Breast epithelium (tissue), 4 donors: ENCODE measurements at regions not wholly inside any gene's neighbourhood (a gene's known extent, or its start where the extent isn't known, plus 50 kb on each side); places are given as distances from the start of the nearest gene placed in this dataset.

Experiments used
- DNase-seq, 2 donors: peaks; one replicate each; pipeline ENCODE4 v3.0.0-alpha.2; 2019; ENCODE audit warnings: low spot score in 2 of 2
- H3K27ac ChIP-seq, 2 donors: fragments of 200-600 bp; sonication (generic) in 1 of 2; one replicate each; pipeline ENCODE4 v1.5.1; 2016 to 2019; ENCODE audit warnings: mild to moderate bottlenecking in 1 of 2
- H3K27me3 ChIP-seq, 2 donors: fragments of 200-600 bp; sonication (generic) in 1 of 2; one replicate each; pipeline versions ENCODE4 v1.5.1 to v1.6.0; 2017 to 2019; ENCODE audit warnings: control low read depth in 1 of 2, mild to moderate bottlenecking in 1 of 2
- H3K36me3 ChIP-seq: fragments of 200-600 bp; one replicate; pipeline ENCODE4 v1.5.1; 2019
- H3K4me1 ChIP-seq, 2 donors: fragments of 200-600 bp; sonication (generic); one replicate each; pipeline ENCODE4 v1.5.1; 2016 to 2019; ENCODE audit warnings: control low read depth in 1 of 2
- H3K4me3 ChIP-seq, 3 donors: fragments of 200-600 bp; sonication (generic); 1 replicate in 2 of 3; 2 replicates in 1 of 3; pipeline ENCODE4 v1.5.1; 2016 to 2019; ENCODE audit warnings: mild to moderate bottlenecking in 3 of 3, moderate library complexity in 2 of 3
- H3K9me3 ChIP-seq, 2 donors: fragments of 200-600 bp; sonication (generic) in 1 of 2; one replicate each; pipeline ENCODE4 v1.5.1; 2016 to 2019; ENCODE audit warnings: control low read depth in 1 of 2
- CTCF ChIP-seq, 3 donors: fragments of 450-650 bp; IDR thresholded peaks; one replicate each; pipeline ENCODE4 v1.5.1; 2016 to 2017; ENCODE audit warnings: antibody characterized with exemption in 3 of 3, mild to moderate bottlenecking in 3 of 3, moderate library complexity in 3 of 3
- POLR2A ChIP-seq: fragments of 450-650 bp; IDR thresholded peaks from one replicate; pipeline ENCODE4 v1.6.1; 2016; ENCODE audit warnings: antibody characterized with exemption, mild to moderate bottlenecking, moderate library complexity
- POLR2AphosphoS5 ChIP-seq, 3 donors: sonication (generic); formaldehyde crosslinking; IDR thresholded peaks; one replicate each; pipeline ENCODE4 v1.6.1; 2017; ENCODE audit warnings: antibody characterized with exemption in 3 of 3
- intact Hi-C: fragments of 100-400 bp; cut with DNase I; formaldehyde crosslinking; loops from one replicate; pipeline ENCODE4 v1.15.1; 2023; ENCODE audit warnings: low total_unique reads

GRCh38 chr9:72460342-72461312 lies 60.8 kb upstream of the TMC1 start:
- Histone ChIP-seq H3K27me3 (no peaks in the 10 kb centered on the region), H3K4me1 (no peaks in the 10 kb centered on the region), H3K36me3 (no peaks in the 10 kb centered on the region), H3K27ac (no peak overlapping the region), H3K9me3 (no peaks in the 10 kb centered on the region), H3K4me3 (no peak overlapping the region)
- DNase-seq = no peak
- TF ChIP-seq CTCF (IDR thresholded peaks at IDR 0.05) (no peak), POLR2AphosphoS5 (IDR thresholded peaks at IDR 0.05) (no peak), POLR2A (no peak)
- intact Hi-C loops = no loop called here

GRCh38 chr9:72459308-72459707 lies 62.1 kb upstream of the TMC1 start:
- intact Hi-C loops = no loop called here
- no peak for DNase-seq
- Histone ChIP-seq H3K9me3 (no peaks in the 10 kb centered on the region), H3K27me3 (no peaks in the 10 kb centered on the region), H3K36me3 (no peaks in the 10 kb centered on the region), H3K4me1 (no peaks in the 10 kb centered on the region), H3K4me3 (no peak overlapping the region), H3K27ac (no peak overlapping the region)
- no peak for TF ChIP-seq CTCF (IDR thresholded peaks at IDR 0.05)
- no peak for TF ChIP-seq POLR2A
- no peak for TF ChIP-seq POLR2AphosphoS5 (IDR thresholded peaks at IDR 0.05)

- Histone ChIP-seq H3K4me1 (no peaks in the 10 kb centered on the region), H3K4me3 (no peak overlapping the region), H3K27me3 (no peaks in the 10 kb centered on the region), H3K27ac (no peak overlapping the region), H3K9me3 (no peaks in the 10 kb centered on the region), H3K36me3 (no peaks in the 10 kb centered on the region)
- no peak for DNase-seq
- intact Hi-C loops = no loop called here
- TF ChIP-seq CTCF (IDR thresholded peaks at IDR 0.05) = no peak
- TF ChIP-seq POLR2A = no peak
- no peak for TF ChIP-seq POLR2AphosphoS5 (IDR thresholded peaks at IDR 0.05)
These were observed 63.3 kb upstream of the TMC1 start for GRCh38 chr9:72458153-72458552.

GRCh38 chr9:72457366-72457765 lies 64.0 kb upstream of the TMC1 start:
- H3K4me3 ChIP-seq = no peak overlapping the region
- H3K27me3 ChIP-seq = no peaks in the 10 kb centered on the region
- intact Hi-C loops = no loop called here
- H3K27ac ChIP-seq = no peak overlapping the region
- no peak for TF ChIP-seq CTCF (IDR thresholded peaks at IDR 0.05)
- DNase-seq = no peak
- H3K4me1 ChIP-seq = no peaks in the 10 kb centered on the region
- H3K36me3 ChIP-seq = no peaks in the 10 kb centered on the region
- H3K9me3 ChIP-seq = no peaks in the 10 kb centered on the region

- Histone ChIP-seq H3K4me1 (no peaks in the 10 kb centered on the region), H3K36me3 (no peaks in the 10 kb centered on the region), H3K4me3 (no peak overlapping the region), H3K27ac (peak overlapping the region; percentile 8 to 54), H3K27me3 (no peaks in the 10 kb centered on the region), H3K9me3 (no peaks in the 10 kb centered on the region)
- DNase-seq = no peak
- intact Hi-C loops = no loop called here
- TF ChIP-seq CTCF (IDR thresholded peaks at IDR 0.05) (no peak), POLR2A (no peak), POLR2AphosphoS5 (IDR thresholded peaks at IDR 0.05) (no peak)
These were observed 66.4 kb upstream of the TMC1 start for GRCh38 chr9:72454871-72455491.
